Endothelial cell of umbilical vein (primary cell): ENCODE measurements at regions not wholly inside any gene's neighbourhood (a gene's known extent, or its start where the extent isn't known, plus 50 kb on each side); places are given as distances from the start of the nearest gene placed in this dataset.

Experiments
- BruUV-seq: library from RNA; stranded (reverse); fragments of 400-500 nt; replicated peaks from 2 replicates; lab custom pipeline; 2021; lab: Mats Ljungman, UMichigan
- CTCF ChIA-PET: fragments of 300-600, 350-600 bp; sonication (Branson Sonifier 250); formaldehyde crosslinking; loops from one replicate; lab custom pipeline; 2021; ENCODE audit warnings: antibody characterized with exemption, inconsistent platforms; lab: Charles Lee
- POLR2A ChIA-PET: fragments of 300-600, 350-600 bp; sonication (Branson Sonifier 250); formaldehyde crosslinking; loops from one replicate; lab custom pipeline; 2021; ENCODE audit warnings: antibody characterized with exemption, inconsistent platforms; lab: Charles Lee
- DNase-seq: peaks from one replicate; pipeline ENCODE4 v3.0.0-alpha.2; 2011; ENCODE audit warnings: low read depth, low spot score
- FAIRE-seq: peaks from 2 replicates; lab custom pipeline; 2011; peaks lifted over from hg19 to GRCh38; lab: Jason Lieb, UNC
- H2AFZ ChIP-seq: 2 replicates; pipeline ENCODE4 v1.6.0; 2012; ENCODE audit warnings: low read depth, low read length, control low read depth, inconsistent platforms
- H3K27ac ChIP-seq: 2 replicates; pipeline ENCODE4 v1.5.1; 2011; ENCODE audit warnings: low read depth, mild to moderate bottlenecking, control low read depth, low read length, moderate library complexity; ENCODE audit not compliant: insufficient read depth
- H3K27me3 ChIP-seq, 2 experiments: 2 replicates each; pipeline versions ENCODE4 v1.6.0 to v1.6.1; 2011; ENCODE audit warnings: low read length in 2 of 2, mixed read lengths in 1 of 2; ENCODE audit not compliant: control insufficient read depth in 2 of 2, insufficient read depth in 2 of 2
- H3K36me3 ChIP-seq, 2 experiments: 2 replicates in 1 of 2; 3 replicates in 1 of 2; pipeline ENCODE4 v1.5.1; 2011; ENCODE audit warnings: low read length in 2 of 2, mild to moderate bottlenecking in 1 of 2, moderate library complexity in 1 of 2; ENCODE audit not compliant: control insufficient read depth in 2 of 2, insufficient read depth in 2 of 2; ENCODE audit errors: extremely low read depth in 1 of 2
- H3K4me1 ChIP-seq: 3 replicates; pipeline ENCODE4 v1.5.1; 2011; ENCODE audit warnings: mild to moderate bottlenecking, low read length; ENCODE audit not compliant: control insufficient read depth, insufficient read depth; ENCODE audit errors: extremely low read depth
- H3K4me2 ChIP-seq: 2 replicates; pipeline ENCODE4 v1.6.1; 2011; ENCODE audit warnings: low read length, control low read depth, mixed read lengths; ENCODE audit not compliant: insufficient read depth
- H3K4me3 ChIP-seq, 3 experiments: fragments of 200-600 bp in 1 of 3; sonication (generic), shearing (Covaris generic) in 1 of 3; replicated peaks in 1 of 3; 2 replicates each; pipeline ENCODE4 v1.5.1; 2011 to 2016; ENCODE audit warnings: control low read depth in 3 of 3, low read length in 3 of 3, mild to moderate bottlenecking in 2 of 3, inconsistent platforms in 1 of 3, low read depth in 1 of 3, moderate library complexity in 1 of 3; ENCODE audit not compliant: insufficient read depth in 1 of 3
- H3K79me2 ChIP-seq: 2 replicates; pipeline ENCODE4 v1.6.0; 2012; ENCODE audit warnings: low read length, inconsistent platforms; ENCODE audit not compliant: control insufficient read depth, insufficient read depth
- H3K9ac ChIP-seq: replicated peaks from 2 replicates; pipeline ENCODE3; 2011; ENCODE audit warnings: low read length, control low read depth; ENCODE audit not compliant: insufficient read depth; ENCODE audit errors: extremely low read depth
- H3K9me1 ChIP-seq: replicated peaks from 3 replicates; pipeline ENCODE4 v1.6.0; 2011; ENCODE audit warnings: mild to moderate bottlenecking, low read length; ENCODE audit not compliant: control insufficient read depth, insufficient read depth; ENCODE audit errors: extremely low read depth
- H3K9me3 ChIP-seq: replicated peaks from 2 replicates; pipeline ENCODE4 v1.5.1; 2012; ENCODE audit warnings: low read length, inconsistent platforms; ENCODE audit not compliant: control insufficient read depth, insufficient read depth
- H4K20me1 ChIP-seq: replicated peaks from 2 replicates; pipeline ENCODE3; 2011; ENCODE audit warnings: mild to moderate bottlenecking, low read length; ENCODE audit not compliant: control insufficient read depth, insufficient read depth; ENCODE audit errors: extremely low read depth
- CTCF ChIP-seq, 2 donors: IDR thresholded peaks; 1 replicate in 1 of 2; 2 replicates in 1 of 2; pipeline ENCODE4 v1.5.1; 2011; ENCODE audit warnings: low read length in 2 of 2, mild to moderate bottlenecking in 2 of 2, moderate library complexity in 2 of 2, control low read depth in 1 of 2, inconsistent platforms in 1 of 2, low read depth in 1 of 2; ENCODE audit not compliant: insufficient read depth in 1 of 2; ENCODE audit errors: extremely low read depth in 1 of 2
- EZH2 ChIP-seq: IDR thresholded peaks from 2 replicates; pipeline ENCODE4 v1.6.1; 2012; ENCODE audit warnings: borderline replicate concordance, low read depth, mild to moderate bottlenecking, moderate library complexity, low read length, inconsistent platforms; ENCODE audit not compliant: severe bottlenecking
- FOS ChIP-seq: IDR thresholded peaks from 2 replicates; pipeline ENCODE4 v1.6.1; 2011; ENCODE audit warnings: mild to moderate bottlenecking, low read length, moderate library complexity, borderline replicate concordance; ENCODE audit not compliant: insufficient read depth
- GATA2 ChIP-seq: IDR thresholded peaks from 2 replicates; pipeline ENCODE4 v1.7.0; 2011; ENCODE audit warnings: low read depth, mild to moderate bottlenecking, moderate library complexity, mixed read lengths, low read length; ENCODE audit not compliant: insufficient read length, insufficient read depth
- JUN ChIP-seq: IDR thresholded peaks from 2 replicates; pipeline ENCODE4 v1.6.1; 2011; ENCODE audit warnings: borderline replicate concordance, low read depth; ENCODE audit not compliant: insufficient read length, insufficient read depth
- MYC ChIP-seq: IDR thresholded peaks from one replicate; pipeline ENCODE4 v1.6.1; 2011; ENCODE audit warnings: mild to moderate bottlenecking, low read depth, low read length
- POLR2A ChIP-seq: IDR thresholded peaks from 2 replicates; pipeline ENCODE4 v1.6.1; 2012; ENCODE audit warnings: low read depth, mild to moderate bottlenecking, control low read depth, low read length
- POLR2AphosphoS5 ChIP-seq: IDR thresholded peaks from 2 replicates; pipeline ENCODE4 v1.6.1; 2012; ENCODE audit warnings: low read depth, mild to moderate bottlenecking, control low read depth, low read length, moderate library complexity; ENCODE audit not compliant: insufficient read depth
- dilution Hi-C: fragments of 300-500 bp; cut with MboI; formaldehyde crosslinking; loops from one replicate; pipeline ENCODE4 v1.15.0; 2019; ENCODE audit warnings: low sequenced_read_pairs; ENCODE audit not compliant: extremely low pct_ligation_motif_present
- intact Hi-C: fragments of 100-400 bp; cut with micrococcal nuclease; formaldehyde crosslinking; loops from one replicate; pipeline ENCODE4 v1.10.0; 2022
- TF ChIP-seq, protein P1 (sequence below): IDR thresholded peaks from 2 replicates; pipeline ENCODE4 v1.6.1; 2011; ENCODE audit not compliant: insufficient read depth, insufficient read length

GRCh38 chr4:115575851-115576250 lies 462.4 kb upstream of the NDST4 start:
- intact Hi-C loops: no loop called here
- Histone ChIP-seq H3K4me3 (no peak overlapping the region), H3K9me1 (no peaks in the 10 kb centered on the region), H3K4me1 (no peaks in the 10 kb centered on the region), H3K9me3 (peaks cover 2% of the 10 kb centered on the region), H3K27ac (no peak overlapping the region), H2AFZ (no peak overlapping the region), H3K27me3 (no peaks in the 10 kb centered on the region), H4K20me1 (no peaks in the 10 kb centered on the region), H3K79me2 (no peaks in the 10 kb centered on the region), H3K4me2 (no peak overlapping the region), H3K36me3 (no peaks in the 10 kb centered on the region), H3K9ac (no peak overlapping the region)
- no TSS peak for BruUV-seq
- dilution Hi-C loops: no loop called here
- ChIA-PET CTCF (no interaction called here), POLR2A (no interaction called here)
- no peak for DNase-seq
- no peak for TF ChIP-seq MYC
- no peak for TF ChIP-seq POLR2A
- TF ChIP-seq CTCF (IDR thresholded peaks at IDR 0.05; ENCODE audit: extremely low read depth in 1 of 2, insufficient read depth in 1 of 2, low read depth in 1 of 2, low read length in 2 of 2): no peak
- no peak for TF ChIP-seq FOS
- TF ChIP-seq POLR2AphosphoS5: no peak
- no peak for TF ChIP-seq JUN
- TF ChIP-seq EZH2: no peak
- TF ChIP-seq GATA2: no peak
- TF ChIP-seq, protein P1, sequence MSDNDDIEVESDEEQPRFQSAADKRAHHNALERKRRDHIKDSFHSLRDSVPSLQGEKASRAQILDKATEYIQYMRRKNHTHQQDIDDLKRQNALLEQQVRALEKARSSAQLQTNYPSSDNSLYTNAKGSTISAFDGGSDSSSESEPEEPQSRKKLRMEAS: no peak
- no peak for FAIRE-seq
